Activated B cell treated with CpG ODN at 0.5 μM for 24 hours (primary cell): ENCODE measurements at regions not wholly inside any gene's neighbourhood (a gene's known extent, or its start where the extent isn't known, plus 50 kb on each side); places are given as distances from the start of the nearest gene placed in this dataset.

Source experiments
- ATAC-seq: fragments of 200-7000 bp; cut with Tn5 transposase; one replicate; pipeline ENCODE4 v1.10.0; 2021; ENCODE audit warnings: low read depth, mild to moderate bottlenecking, moderate library complexity
- CTCF ChIA-PET: fragments of 350-600 bp; sonication (Branson Sonifier 250); formaldehyde crosslinking; loops from one replicate; lab custom pipeline; 2021; ENCODE audit warnings: antibody characterized with exemption; lab: Charles Lee
- POLR2A ChIA-PET: fragments of 350-600 bp; sonication (Branson Sonifier 250); formaldehyde crosslinking; loops from one replicate; lab custom pipeline; 2021; ENCODE audit warnings: antibody characterized with exemption; lab: Charles Lee
- DNase-seq: peaks from one replicate; pipeline ENCODE4 v3.0.0; 2022
- H3K27ac Mint-ChIP-seq: one replicate; pipeline ENCODE4 v1.8.0; 2020; ENCODE audit warnings: mixed read lengths
- H3K27me3 Mint-ChIP-seq: one replicate; pipeline ENCODE4 v1.8.0; 2021; ENCODE audit warnings: mixed read lengths
- H3K36me3 Mint-ChIP-seq: one replicate; pipeline ENCODE4 v1.8.0; 2021; ENCODE audit warnings: low read depth, mixed read lengths
- H3K4me1 Mint-ChIP-seq: one replicate; pipeline ENCODE4 v1.8.0; 2021; ENCODE audit warnings: mixed read lengths
- H3K4me3 Mint-ChIP-seq: one replicate; pipeline ENCODE4 v1.8.0; 2020; ENCODE audit warnings: mild to moderate bottlenecking, mixed read lengths
- H3K9me3 Mint-ChIP-seq: one replicate; pipeline ENCODE4 v1.8.0; 2020; ENCODE audit warnings: mixed read lengths
- CTCF ChIP-seq: fragments of 200-600 bp; IDR thresholded peaks from one replicate; pipeline ENCODE4 v1.8.0; 2022; ENCODE audit warnings: antibody characterized with exemption, mild to moderate bottlenecking
- intact Hi-C: fragments of 100-400 bp; cut with micrococcal nuclease; formaldehyde crosslinking; loops from one replicate; pipeline ENCODE4 v1.15.1; 2024

GRCh38 chr2:65548576-65549256, 116.3 kb upstream of the SPRED2 start:
- Mint-ChIP-seq H3K4me1 (peaks cover 4% of the 10 kb centered on the region), H3K36me3 (no peaks in the 10 kb centered on the region), H3K9me3 (no peaks in the 10 kb centered on the region), H3K27me3 (peaks cover 2% of the 10 kb centered on the region), H3K27ac (no peak overlapping the region), H3K4me3 (no peak overlapping the region)
- ChIA-PET CTCF (no interaction called here), POLR2A (no interaction called here)
- TF ChIP-seq CTCF, result no peak
- ATAC-seq (no peak), DNase-seq (no peak)
- intact Hi-C loops, result no loop called here

- TF ChIP-seq CTCF, result no peak
- ATAC-seq (no peak), DNase-seq (no peak)
- Mint-ChIP-seq H3K9me3 (no peaks in the 10 kb centered on the region), H3K4me1 (peaks cover 7% of the 10 kb centered on the region), H3K36me3 (no peaks in the 10 kb centered on the region), H3K4me3 (no peak overlapping the region), H3K27ac (no peak overlapping the region), H3K27me3 (peaks cover 2% of the 10 kb centered on the region)
- POLR2A ChIA-PET, result no interaction called here
- intact Hi-C loops, result no loop called here
- CTCF ChIA-PET, result no interaction called here
Observed at GRCh38 chr2:65548064-65548463, 115.7 kb upstream of the SPRED2 start.

- TF ChIP-seq CTCF, result no peak
- ChIA-PET POLR2A (no interaction called here), CTCF (no interaction called here)
- Mint-ChIP-seq H3K4me1 (peaks cover 7% of the 10 kb centered on the region), H3K4me3 (no peak overlapping the region), H3K27me3 (peaks cover 2% of the 10 kb centered on the region), H3K27ac (no peak overlapping the region), H3K36me3 (no peaks in the 10 kb centered on the region), H3K9me3 (no peaks in the 10 kb centered on the region)
- intact Hi-C loops, result no loop called here
- DNase-seq (no peak), ATAC-seq (no peak)
Observed at GRCh38 chr2:65545837-65546805, 113.7 kb upstream of the SPRED2 start.

GRCh38 chr2:65541773-65542172, 109.4 kb upstream of the SPRED2 start:
- ChIA-PET POLR2A (no interaction called here), CTCF (no interaction called here)
- no peak overlapping the region for H3K4me3 Mint-ChIP-seq
- H3K4me1 Mint-ChIP-seq, result peaks cover 7% of the 10 kb centered on the region
- intact Hi-C loops, result no loop called here
- no peak overlapping the region for H3K27ac Mint-ChIP-seq
- no peak for DNase-seq
- no peak for ATAC-seq
- no peak for TF ChIP-seq CTCF
- no peaks in the 10 kb centered on the region for H3K36me3 Mint-ChIP-seq
- no peaks in the 10 kb centered on the region for H3K9me3 Mint-ChIP-seq
- peaks cover 6% of the 10 kb centered on the region for H3K27me3 Mint-ChIP-seq

GRCh38 chr2:65539633-65540032, 107.2 kb upstream of the SPRED2 start:
- no peak for TF ChIP-seq CTCF
- DNase-seq (no peak), ATAC-seq (no peak)
- H3K9me3 Mint-ChIP-seq, result no peaks in the 10 kb centered on the region
- H3K27me3 Mint-ChIP-seq, result peaks cover 6% of the 10 kb centered on the region
- no peak overlapping the region for H3K27ac Mint-ChIP-seq
- no peak overlapping the region for H3K4me3 Mint-ChIP-seq
- no peaks in the 10 kb centered on the region for H3K36me3 Mint-ChIP-seq
- intact Hi-C loops, result no loop called here
- peaks cover 13% of the 10 kb centered on the region for H3K4me1 Mint-ChIP-seq
- ChIA-PET CTCF (no interaction called here), POLR2A (no interaction called here)
